Caco-2 (cell line): ENCODE measurements at regions not wholly inside any gene's neighbourhood (a gene's known extent, or its start where the extent isn't known, plus 50 kb on each side); places are given as distances from the start of the nearest gene placed in this dataset.

ENCODE experiments used
- BruUV-seq: library from RNA; stranded (reverse); fragments of 400-500 nt; replicated peaks from 2 replicates; lab custom pipeline; 2021; lab: Mats Ljungman, UMichigan
- CTCF ChIA-PET: fragments of 300-600 bp; sonication (Branson Sonifier 250); formaldehyde crosslinking; loops from one replicate; lab custom pipeline; 2022; ENCODE audit warnings: antibody characterized with exemption; lab: Charles Lee
- POLR2A ChIA-PET: fragments of 300-600 bp; sonication (Branson Sonifier 250); formaldehyde crosslinking; loops from one replicate; lab custom pipeline; 2022; ENCODE audit warnings: antibody characterized with exemption; lab: Charles Lee
- DNase-seq, 2 experiments: peaks; one replicate each; pipeline versions ENCODE4 v3.0.0 to v3.0.0-alpha.2; 2020 to 2022
- H3K27me3 ChIP-seq: replicated peaks from 2 replicates; pipeline ENCODE4 v1.6.0; 2011; ENCODE audit warnings: low read length; ENCODE audit not compliant: control insufficient read depth, insufficient read depth
- H3K36me3 ChIP-seq: 2 replicates; pipeline ENCODE4 v1.5.1; 2011; ENCODE audit warnings: low read length; ENCODE audit not compliant: control insufficient read depth, insufficient read depth
- H3K4me1 ChIP-seq: fragments of 250-450 bp; sonication (Bioruptor Pico); 2 replicates; pipeline ENCODE4 v1.5.1; 2020; ENCODE audit warnings: mild to moderate bottlenecking
- H3K4me3 ChIP-seq: 2 replicates; pipeline ENCODE4 v1.5.1; 2011; ENCODE audit warnings: low read depth, mild to moderate bottlenecking, control low read depth, low read length
- H3K9me3 ChIP-seq: fragments of 250-450 bp; sonication (Bioruptor Pico); 2 replicates; pipeline ENCODE4 v1.5.1; 2020; ENCODE audit warnings: mild to moderate bottlenecking, moderate library complexity
- H3K27ac Mint-ChIP-seq: one replicate; pipeline ENCODE4 v1.8.0; 2022; ENCODE audit warnings: mixed read lengths; ENCODE audit not compliant: unreplicated experiment
- H3K27me3 Mint-ChIP-seq: one replicate; pipeline ENCODE4 v1.8.0; 2022; ENCODE audit warnings: mixed read lengths; ENCODE audit not compliant: insufficient read depth, unreplicated experiment
- H3K36me3 Mint-ChIP-seq: one replicate; pipeline ENCODE4 v1.8.0; 2022; ENCODE audit warnings: mild to moderate bottlenecking, mixed read lengths; ENCODE audit not compliant: insufficient read depth, unreplicated experiment
- H3K4me1 Mint-ChIP-seq: one replicate; pipeline ENCODE4 v1.8.0; 2022; ENCODE audit warnings: low read depth, mixed read lengths; ENCODE audit not compliant: unreplicated experiment
- H3K4me3 Mint-ChIP-seq: one replicate; pipeline ENCODE4 v1.8.0; 2022; ENCODE audit warnings: mild to moderate bottlenecking, moderate library complexity, mixed read lengths; ENCODE audit not compliant: unreplicated experiment
- H3K9me3 Mint-ChIP-seq: one replicate; pipeline ENCODE4 v1.8.0; 2022; ENCODE audit warnings: mixed read lengths; ENCODE audit not compliant: unreplicated experiment
- intact Hi-C: fragments of 100-400 bp; cut with micrococcal nuclease; formaldehyde crosslinking; loops from one replicate; pipeline ENCODE4 v1.10.0; 2022; ENCODE audit not compliant: unreplicated experiment
- TF ChIP-seq, protein P1 (sequence below), 2 experiments: fragments of 200-600 bp in 1 of 2; IDR thresholded peaks; 1 replicate in 1 of 2; 2 replicates in 1 of 2; pipeline versions ENCODE4 v1.5.1 to v1.8.0; 2011 to 2022; ENCODE audit warnings: antibody characterized with exemption in 1 of 2, control low read depth in 1 of 2, inconsistent platforms in 1 of 2, low read depth in 1 of 2, low read length in 1 of 2, mild to moderate bottlenecking in 1 of 2, moderate library complexity in 1 of 2; ENCODE audit not compliant: insufficient read depth in 1 of 2, severe bottlenecking in 1 of 2, unreplicated experiment in 1 of 2

DNA sequence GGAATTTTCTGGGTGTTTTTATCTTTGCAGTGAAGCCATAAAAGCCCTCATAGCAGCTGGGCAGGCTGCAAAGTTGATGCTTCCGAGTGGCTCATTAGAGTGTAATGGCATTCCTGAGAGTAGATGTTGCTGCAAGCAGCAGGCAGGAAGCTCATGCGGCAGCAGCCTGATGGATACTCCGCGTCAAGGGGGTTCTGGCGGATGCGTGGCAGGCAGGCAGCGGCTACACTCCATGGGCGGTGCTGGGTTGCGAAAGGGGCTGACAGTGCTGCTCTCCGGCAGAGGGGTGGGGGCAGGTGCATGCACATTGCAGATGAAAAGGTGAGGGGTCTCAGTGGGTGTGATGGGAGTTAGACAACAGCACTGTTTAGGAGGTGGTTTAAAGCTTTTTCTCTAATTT lies 93.2 kb upstream of the AJAP1 start:
- H3K4me1 Mint-ChIP-seq = no peaks in the 10 kb centered on the region
- no peaks in the 10 kb centered on the region for H3K27me3 ChIP-seq
- no peaks in the 10 kb centered on the region for H3K36me3 Mint-ChIP-seq
- CTCF ChIA-PET = no interaction called here
- TF ChIP-seq, protein P1, sequence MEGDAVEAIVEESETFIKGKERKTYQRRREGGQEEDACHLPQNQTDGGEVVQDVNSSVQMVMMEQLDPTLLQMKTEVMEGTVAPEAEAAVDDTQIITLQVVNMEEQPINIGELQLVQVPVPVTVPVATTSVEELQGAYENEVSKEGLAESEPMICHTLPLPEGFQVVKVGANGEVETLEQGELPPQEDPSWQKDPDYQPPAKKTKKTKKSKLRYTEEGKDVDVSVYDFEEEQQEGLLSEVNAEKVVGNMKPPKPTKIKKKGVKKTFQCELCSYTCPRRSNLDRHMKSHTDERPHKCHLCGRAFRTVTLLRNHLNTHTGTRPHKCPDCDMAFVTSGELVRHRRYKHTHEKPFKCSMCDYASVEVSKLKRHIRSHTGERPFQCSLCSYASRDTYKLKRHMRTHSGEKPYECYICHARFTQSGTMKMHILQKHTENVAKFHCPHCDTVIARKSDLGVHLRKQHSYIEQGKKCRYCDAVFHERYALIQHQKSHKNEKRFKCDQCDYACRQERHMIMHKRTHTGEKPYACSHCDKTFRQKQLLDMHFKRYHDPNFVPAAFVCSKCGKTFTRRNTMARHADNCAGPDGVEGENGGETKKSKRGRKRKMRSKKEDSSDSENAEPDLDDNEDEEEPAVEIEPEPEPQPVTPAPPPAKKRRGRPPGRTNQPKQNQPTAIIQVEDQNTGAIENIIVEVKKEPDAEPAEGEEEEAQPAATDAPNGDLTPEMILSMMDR (IDR thresholded peaks at IDR 0.05; ENCODE audit: insufficient read depth in 1 of 2, low read depth in 1 of 2, low read length in 1 of 2, severe bottlenecking in 1 of 2, unreplicated experiment in 1 of 2) = no peak
- no peak overlapping the region for H3K27ac Mint-ChIP-seq
- no peak overlapping the region for H3K4me3 Mint-ChIP-seq
- no peak for DNase-seq
- H3K4me1 ChIP-seq = no peaks in the 10 kb centered on the region
- no peaks in the 10 kb centered on the region for H3K9me3 ChIP-seq
- no peaks in the 10 kb centered on the region for H3K36me3 ChIP-seq
- POLR2A ChIA-PET = no interaction called here
- intact Hi-C loops = no loop called here
- H3K27me3 Mint-ChIP-seq = peaks cover 2% of the 10 kb centered on the region
- no peaks in the 10 kb centered on the region for H3K9me3 Mint-ChIP-seq
- no peak overlapping the region for H3K4me3 ChIP-seq
- no TSS peak for BruUV-seq

DNA sequence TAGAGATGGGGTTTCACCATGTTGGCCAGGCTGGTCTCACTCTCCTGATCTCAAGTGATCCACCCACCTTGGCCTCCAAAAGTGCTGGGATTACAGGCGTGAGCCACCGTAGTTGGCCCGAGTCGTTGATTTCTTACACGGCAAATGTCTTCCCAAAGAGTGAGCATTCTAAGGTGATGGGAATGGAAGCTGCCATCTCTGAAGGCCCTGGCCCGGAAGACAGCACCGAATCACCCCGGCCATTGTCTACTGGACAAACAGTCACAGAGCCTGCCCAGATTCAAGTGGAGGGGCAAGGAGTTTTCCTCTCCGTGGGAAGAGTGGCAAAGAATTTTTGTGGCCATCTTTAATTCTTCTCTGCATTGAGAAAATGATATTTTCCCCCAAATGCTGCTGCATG lies 92.1 kb upstream of the AJAP1 start:
- peaks cover 2% of the 10 kb centered on the region for H3K27me3 Mint-ChIP-seq
- no peak overlapping the region for H3K4me3 Mint-ChIP-seq
- no peaks in the 10 kb centered on the region for H3K4me1 Mint-ChIP-seq
- intact Hi-C loops = no loop called here
- no peak overlapping the region for H3K27ac Mint-ChIP-seq
- TF ChIP-seq, protein P1 (IDR thresholded peaks at IDR 0.05; ENCODE audit: insufficient read depth in 1 of 2, low read depth in 1 of 2, low read length in 1 of 2, severe bottlenecking in 1 of 2, unreplicated experiment in 1 of 2) = no peak
- H3K4me1 ChIP-seq = no peaks in the 10 kb centered on the region
- no peaks in the 10 kb centered on the region for H3K27me3 ChIP-seq
- POLR2A ChIA-PET = no interaction called here
- no peaks in the 10 kb centered on the region for H3K36me3 ChIP-seq
- CTCF ChIA-PET = interaction anchor here (0.5 kb wide), 1 partner anchor 1021 kb away, joined by 4 read pairs; no protein-coding TSS in a partner anchor
- H3K9me3 ChIP-seq = no peaks in the 10 kb centered on the region
- no peak overlapping the region for H3K4me3 ChIP-seq
- BruUV-seq = no TSS peak
- H3K36me3 Mint-ChIP-seq = no peaks in the 10 kb centered on the region
- no peak for DNase-seq
- H3K9me3 Mint-ChIP-seq = no peaks in the 10 kb centered on the region

DNA sequence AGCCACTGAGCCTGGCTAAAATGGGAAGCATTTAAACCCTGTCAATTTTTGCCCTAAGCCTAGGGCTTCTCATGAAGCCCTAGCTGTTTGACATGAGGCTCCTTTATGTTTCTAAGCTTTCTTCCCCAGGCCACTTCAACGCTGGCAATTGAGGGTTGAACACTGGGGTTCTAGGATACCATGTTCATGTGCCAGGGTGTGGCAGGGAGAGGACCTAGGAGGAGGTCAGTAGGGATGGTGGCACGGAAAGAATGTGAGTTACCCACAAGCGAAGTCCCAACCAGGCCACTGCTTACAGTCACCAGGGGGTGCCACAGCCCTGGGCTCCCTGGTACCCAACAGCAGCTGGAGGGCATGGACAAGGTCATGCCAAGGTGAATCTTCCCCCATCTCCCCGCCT lies 90.8 kb upstream of the AJAP1 start:
- Histone ChIP-seq H3K4me3 (no peak overlapping the region), H3K9me3 (no peaks in the 10 kb centered on the region), H3K36me3 (no peaks in the 10 kb centered on the region), H3K4me1 (no peaks in the 10 kb centered on the region), H3K27me3 (no peaks in the 10 kb centered on the region)
- Mint-ChIP-seq H3K36me3 (no peaks in the 10 kb centered on the region), H3K27ac (no peak overlapping the region), H3K4me1 (no peaks in the 10 kb centered on the region), H3K27me3 (peaks cover 2% of the 10 kb centered on the region), H3K4me3 (no peak overlapping the region), H3K9me3 (no peaks in the 10 kb centered on the region)
- no peak for DNase-seq
- ChIA-PET POLR2A (no interaction called here), CTCF (no interaction called here)
- TF ChIP-seq, protein P1 (IDR thresholded peaks at IDR 0.05; ENCODE audit: insufficient read depth in 1 of 2, low read depth in 1 of 2, low read length in 1 of 2, severe bottlenecking in 1 of 2, unreplicated experiment in 1 of 2) = no peak
- intact Hi-C loops = no loop called here
- BruUV-seq = no TSS peak
